Epithelial cell of esophagus (primary cell): ENCODE measurements at regions not wholly inside any gene's neighbourhood (a gene's known extent, or its start where the extent isn't known, plus 50 kb on each side); places are given as distances from the start of the nearest gene placed in this dataset.

ENCODE experiments used
- DNase-seq: peaks from one replicate; pipeline ENCODE4 v3.0.0; 2010; ENCODE audit warnings: low read depth
- H3K4me3 ChIP-seq: 2 replicates; pipeline ENCODE4 v1.5.1; 2011; ENCODE audit warnings: mild to moderate bottlenecking, low read length, control low read depth
- TF ChIP-seq, protein P1 (sequence below): IDR thresholded peaks from 2 replicates; pipeline ENCODE4 v1.5.1; 2011; ENCODE audit warnings: low read depth, mild to moderate bottlenecking, low read length, control low read depth, inconsistent platforms; ENCODE audit not compliant: insufficient read depth; ENCODE audit errors: missing control alignments

DNA sequence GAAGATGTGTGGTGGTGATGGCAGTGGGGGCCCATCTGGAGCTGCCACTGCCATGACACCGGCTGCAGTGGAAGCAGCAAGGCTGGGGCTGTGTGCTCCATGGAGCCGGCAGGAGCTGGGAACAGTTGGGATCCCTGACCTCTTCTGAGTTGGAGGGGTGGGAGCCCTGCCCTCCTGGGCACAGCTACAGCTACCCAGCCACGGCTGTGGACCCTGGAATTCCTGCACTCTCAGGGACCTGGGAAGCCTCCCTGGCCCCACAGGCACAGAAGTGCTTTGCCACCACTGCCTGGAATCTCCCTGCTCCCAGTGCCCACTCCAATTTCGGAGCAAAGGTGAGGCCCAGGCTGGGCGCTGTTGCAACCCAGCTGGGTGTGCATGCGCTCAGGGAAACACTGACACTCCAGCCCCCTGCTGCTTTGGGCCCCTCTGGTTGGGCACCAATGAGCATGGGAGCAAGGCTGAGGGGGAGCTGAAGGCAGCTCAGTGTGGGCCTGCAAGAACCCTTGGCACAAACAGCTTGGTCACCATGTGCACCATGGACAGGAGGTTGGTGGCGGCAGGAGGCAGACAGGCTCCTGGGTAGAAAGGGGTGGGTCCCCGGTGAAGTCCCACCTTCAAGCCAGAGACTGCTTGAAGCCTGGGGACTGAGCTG, 817.6 kb downstream of the KCNT2 start:
- DNase-seq = no peak
- TF ChIP-seq, protein P1, sequence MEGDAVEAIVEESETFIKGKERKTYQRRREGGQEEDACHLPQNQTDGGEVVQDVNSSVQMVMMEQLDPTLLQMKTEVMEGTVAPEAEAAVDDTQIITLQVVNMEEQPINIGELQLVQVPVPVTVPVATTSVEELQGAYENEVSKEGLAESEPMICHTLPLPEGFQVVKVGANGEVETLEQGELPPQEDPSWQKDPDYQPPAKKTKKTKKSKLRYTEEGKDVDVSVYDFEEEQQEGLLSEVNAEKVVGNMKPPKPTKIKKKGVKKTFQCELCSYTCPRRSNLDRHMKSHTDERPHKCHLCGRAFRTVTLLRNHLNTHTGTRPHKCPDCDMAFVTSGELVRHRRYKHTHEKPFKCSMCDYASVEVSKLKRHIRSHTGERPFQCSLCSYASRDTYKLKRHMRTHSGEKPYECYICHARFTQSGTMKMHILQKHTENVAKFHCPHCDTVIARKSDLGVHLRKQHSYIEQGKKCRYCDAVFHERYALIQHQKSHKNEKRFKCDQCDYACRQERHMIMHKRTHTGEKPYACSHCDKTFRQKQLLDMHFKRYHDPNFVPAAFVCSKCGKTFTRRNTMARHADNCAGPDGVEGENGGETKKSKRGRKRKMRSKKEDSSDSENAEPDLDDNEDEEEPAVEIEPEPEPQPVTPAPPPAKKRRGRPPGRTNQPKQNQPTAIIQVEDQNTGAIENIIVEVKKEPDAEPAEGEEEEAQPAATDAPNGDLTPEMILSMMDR = no peak
- H3K4me3 ChIP-seq = no peak overlapping the region

DNA sequence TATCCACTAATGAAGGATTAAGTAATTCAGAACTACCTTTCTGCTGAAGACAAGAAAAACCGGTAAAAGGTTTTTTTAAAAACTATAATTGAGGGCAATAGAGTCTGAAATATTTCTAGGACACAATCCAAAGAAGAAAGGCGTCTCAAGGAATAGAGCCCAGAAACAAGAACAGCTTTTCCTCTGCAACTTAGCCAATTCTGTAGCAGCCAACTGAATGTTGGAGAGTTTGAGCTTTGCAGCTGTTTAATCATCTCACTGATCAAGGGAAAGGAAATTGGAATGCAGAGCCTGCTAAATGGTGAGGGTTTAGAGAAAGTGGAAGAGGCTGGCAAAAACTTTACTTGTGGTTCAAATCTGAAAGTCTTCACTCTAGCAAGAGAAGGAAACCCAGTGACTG, 818.9 kb downstream of the KCNT2 start:
- DNase-seq = no peak
- TF ChIP-seq, protein P1 = no peak
- no peak overlapping the region for H3K4me3 ChIP-seq

DNA sequence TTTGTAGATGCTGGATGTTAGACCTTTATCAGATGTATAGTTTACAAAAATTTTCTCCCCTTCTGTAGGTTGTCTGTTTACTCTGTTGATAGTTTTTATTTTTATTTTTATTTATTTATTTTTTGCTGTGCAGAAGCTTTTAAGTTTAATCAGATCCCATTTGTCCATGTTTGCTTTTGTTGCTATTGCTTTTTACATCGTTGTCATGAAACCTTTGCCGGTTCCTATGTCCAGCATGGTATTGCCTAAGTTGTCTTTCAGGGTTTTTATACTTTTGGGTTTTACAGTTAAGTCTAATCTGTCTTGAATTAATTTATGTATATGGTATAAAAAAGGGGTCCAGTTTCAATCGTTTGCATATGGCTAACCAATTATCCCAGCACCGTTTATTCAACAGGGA, 819.5 kb downstream of the KCNT2 start:
- no peak for DNase-seq
- H3K4me3 ChIP-seq = no peak overlapping the region
- TF ChIP-seq, protein P1 = no peak

DNA sequence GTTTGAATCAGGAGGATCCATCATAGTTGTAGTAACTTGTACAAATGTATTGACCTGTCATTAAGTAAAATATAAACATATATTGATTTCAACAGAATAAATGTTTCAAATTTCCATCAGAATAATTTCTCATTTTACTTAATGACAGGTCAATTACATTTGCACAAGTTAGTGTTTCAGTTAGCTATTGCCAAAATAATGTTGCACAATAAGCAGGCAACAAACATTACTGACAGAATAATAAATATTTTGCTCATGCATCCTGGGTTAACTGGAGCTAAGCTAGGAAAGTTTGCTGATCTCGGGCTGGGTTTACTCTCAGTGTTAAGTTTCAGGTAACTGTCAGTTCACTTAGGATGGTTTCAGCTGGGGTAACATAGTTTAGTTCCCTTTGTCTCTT, 822.4 kb downstream of the KCNT2 start:
- no peak overlapping the region for H3K4me3 ChIP-seq
- TF ChIP-seq, protein P1 = no peak
- no peak for DNase-seq

DNA sequence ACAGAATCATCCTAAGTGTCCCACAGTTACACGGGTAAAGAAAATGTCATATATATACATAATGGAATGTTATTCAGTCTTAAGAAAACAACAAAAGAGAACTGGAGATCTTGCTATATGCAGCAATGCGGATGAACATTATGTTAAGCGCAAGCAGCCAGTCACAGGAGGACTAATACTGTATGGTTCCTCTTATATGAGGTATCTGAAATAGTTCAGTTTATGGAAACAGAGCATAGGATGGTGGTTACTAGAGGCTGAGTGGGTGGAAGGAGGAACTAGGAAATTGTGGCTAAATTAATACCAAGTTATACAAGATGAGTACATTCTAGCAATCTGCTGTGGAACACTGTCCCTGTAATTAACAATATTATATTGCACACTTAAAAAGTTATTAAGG, 834.3 kb downstream of the KCNT2 start:
- H3K4me3 ChIP-seq = no peak overlapping the region
- TF ChIP-seq, protein P1 = no peak
- DNase-seq = no peak

DNA sequence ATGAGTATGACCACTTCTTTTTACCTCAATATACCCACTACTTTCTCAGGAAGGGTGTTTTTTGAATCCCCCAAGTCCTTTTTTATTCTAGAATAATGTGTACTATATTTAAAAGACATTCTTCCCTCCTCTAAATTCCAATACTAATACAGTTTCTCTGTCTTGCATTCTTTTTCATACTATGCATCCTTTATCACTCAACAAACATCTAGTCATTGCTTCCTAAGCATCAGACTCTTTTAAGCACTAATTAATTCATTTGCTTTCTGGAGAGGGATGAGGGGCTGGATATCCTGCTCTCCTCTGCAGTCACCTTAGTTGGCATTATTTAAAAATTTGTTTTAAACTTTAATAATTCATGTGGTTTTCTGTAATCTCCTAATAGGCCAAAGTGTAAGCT, 838.8 kb downstream of the KCNT2 start:
- H3K4me3 ChIP-seq = no peak overlapping the region
- DNase-seq = no peak
- TF ChIP-seq, protein P1 = no peak

DNA sequence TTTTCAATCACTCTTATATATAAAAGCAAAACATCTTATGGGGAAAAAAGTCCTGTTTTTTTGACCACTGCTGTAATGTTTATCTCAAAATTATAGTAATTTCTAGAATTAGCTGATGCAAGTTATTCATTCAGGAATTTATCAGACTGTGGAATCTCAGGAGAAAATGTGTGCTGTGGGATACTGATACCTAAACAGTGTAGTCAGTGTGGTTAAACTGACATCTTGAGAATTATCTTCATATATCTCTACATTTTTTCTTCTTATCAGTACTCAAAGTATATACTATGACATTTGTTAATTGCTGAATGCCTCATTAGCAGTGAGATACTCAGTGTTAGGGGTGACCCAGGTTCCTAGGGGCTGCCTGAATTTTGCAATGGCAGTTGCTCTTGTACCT, 839.3 kb downstream of the KCNT2 start:
- TF ChIP-seq, protein P1 = no peak
- no peak overlapping the region for H3K4me3 ChIP-seq
- no peak for DNase-seq
